Thyroid gland (tissue), 4 donors: ENCODE measurements at regions not wholly inside any gene's neighbourhood (a gene's known extent, or its start where the extent isn't known, plus 50 kb on each side); places are given as distances from the start of the nearest gene placed in this dataset.

ENCODE experiments used
- DNase-seq, 2 donors: peaks; one replicate each; pipeline ENCODE4 v3.0.0-alpha.2; 2019
- H3K27ac ChIP-seq, 3 donors: fragments of 200-600 bp; sonication (generic); 1 replicate in 2 of 3; 2 replicates in 1 of 3; pipeline ENCODE4 v1.5.1; 2016 to 2019; ENCODE audit warnings: mild to moderate bottlenecking in 1 of 3, moderate library complexity in 1 of 3
- H3K27me3 ChIP-seq: fragments of 200-600 bp; sonication (generic); one replicate; pipeline ENCODE4 v1.5.1; 2019
- H3K36me3 ChIP-seq, 2 donors: fragments of 200-600 bp; sonication (generic); one replicate each; pipeline ENCODE4 v1.5.1; 2016 to 2019
- H3K4me1 ChIP-seq, 2 donors: fragments of 200-600 bp; sonication (generic); one replicate each; pipeline ENCODE4 v1.5.1; 2017 to 2019
- H3K4me3 ChIP-seq, 3 donors: fragments of 200-600 bp; sonication (generic); replicated peaks in 1 of 3; 1 replicate in 2 of 3; 2 replicates in 1 of 3; pipeline ENCODE4 v1.5.1; 2016; ENCODE audit warnings: mild to moderate bottlenecking in 1 of 3
- H3K9me3 ChIP-seq: fragments of 200-600 bp; sonication (generic); one replicate; pipeline ENCODE4 v1.5.1; 2017
- POLR2A ChIP-seq, 2 donors: fragments of 450-650 bp; IDR thresholded peaks; one replicate each; pipeline ENCODE4 v1.6.1; 2017; ENCODE audit warnings: antibody characterized with exemption in 2 of 2, mild to moderate bottlenecking in 2 of 2, moderate library complexity in 1 of 2
- WGBS, 2 donors: methylation state at CpG; one replicate each; pipeline ENCODE4 v1.1.5; 2017; 5-methylcytosine and 5-hydroxymethylcytosine counted together
- intact Hi-C: fragments of 100-400 bp; cut with DNase I; formaldehyde crosslinking; loops from one replicate; pipeline ENCODE4 v1.15.1; 2023
- TF ChIP-seq, protein P1 (sequence below), 6 experiments: fragments of 200-600 bp in 3 of 6; fragments of 450-650 bp in 3 of 6; sonication (generic) in 3 of 6; IDR thresholded peaks; one replicate each; pipeline ENCODE4 v1.5.1; 2016 to 2019; ENCODE audit warnings: antibody characterized with exemption in 6 of 6, mild to moderate bottlenecking in 2 of 6, inconsistent platforms in 1 of 6, moderate library complexity in 1 of 6

DNA sequence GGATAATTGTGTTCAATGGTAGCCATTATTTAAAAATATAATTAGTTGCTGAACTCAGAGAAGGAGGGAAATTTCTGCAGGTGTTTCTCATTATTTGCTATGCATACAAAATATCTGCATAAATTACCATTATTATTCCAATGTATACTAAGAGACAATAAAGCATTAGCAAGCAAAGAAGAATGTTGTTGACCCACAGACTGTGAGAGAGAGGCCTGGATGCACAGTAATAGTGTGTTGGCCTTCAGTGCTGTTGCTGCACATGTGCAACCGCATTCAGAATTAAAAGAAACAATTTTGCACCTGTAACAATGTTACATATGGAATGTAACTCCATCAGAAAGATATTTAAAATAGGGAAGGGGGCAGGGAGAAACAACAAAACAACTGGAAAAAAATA lies 155.6 kb upstream of the KCNH8 start:
- no peaks in the 10 kb centered on the region for H3K4me1 ChIP-seq
- no peaks in the 10 kb centered on the region for H3K9me3 ChIP-seq
- DNase-seq, result no peak
- no peaks in the 10 kb centered on the region for H3K27me3 ChIP-seq
- intact Hi-C loops, result loop anchor here (10.0 kb wide), 1 partner anchor 148 kb away; no protein-coding TSS in a partner anchor
- 88 to 95% methylated on average over 1 of the region's 1 CpG for WGBS, 2 donors
- no peak for TF ChIP-seq POLR2A (IDR thresholded peaks at IDR 0.05)
- TF ChIP-seq, protein P1, sequence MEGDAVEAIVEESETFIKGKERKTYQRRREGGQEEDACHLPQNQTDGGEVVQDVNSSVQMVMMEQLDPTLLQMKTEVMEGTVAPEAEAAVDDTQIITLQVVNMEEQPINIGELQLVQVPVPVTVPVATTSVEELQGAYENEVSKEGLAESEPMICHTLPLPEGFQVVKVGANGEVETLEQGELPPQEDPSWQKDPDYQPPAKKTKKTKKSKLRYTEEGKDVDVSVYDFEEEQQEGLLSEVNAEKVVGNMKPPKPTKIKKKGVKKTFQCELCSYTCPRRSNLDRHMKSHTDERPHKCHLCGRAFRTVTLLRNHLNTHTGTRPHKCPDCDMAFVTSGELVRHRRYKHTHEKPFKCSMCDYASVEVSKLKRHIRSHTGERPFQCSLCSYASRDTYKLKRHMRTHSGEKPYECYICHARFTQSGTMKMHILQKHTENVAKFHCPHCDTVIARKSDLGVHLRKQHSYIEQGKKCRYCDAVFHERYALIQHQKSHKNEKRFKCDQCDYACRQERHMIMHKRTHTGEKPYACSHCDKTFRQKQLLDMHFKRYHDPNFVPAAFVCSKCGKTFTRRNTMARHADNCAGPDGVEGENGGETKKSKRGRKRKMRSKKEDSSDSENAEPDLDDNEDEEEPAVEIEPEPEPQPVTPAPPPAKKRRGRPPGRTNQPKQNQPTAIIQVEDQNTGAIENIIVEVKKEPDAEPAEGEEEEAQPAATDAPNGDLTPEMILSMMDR (IDR thresholded peaks at IDR 0.05), result no peak
- no peak overlapping the region for H3K27ac ChIP-seq
- no peaks in the 10 kb centered on the region for H3K36me3 ChIP-seq
- H3K4me3 ChIP-seq, result no peak overlapping the region

DNA sequence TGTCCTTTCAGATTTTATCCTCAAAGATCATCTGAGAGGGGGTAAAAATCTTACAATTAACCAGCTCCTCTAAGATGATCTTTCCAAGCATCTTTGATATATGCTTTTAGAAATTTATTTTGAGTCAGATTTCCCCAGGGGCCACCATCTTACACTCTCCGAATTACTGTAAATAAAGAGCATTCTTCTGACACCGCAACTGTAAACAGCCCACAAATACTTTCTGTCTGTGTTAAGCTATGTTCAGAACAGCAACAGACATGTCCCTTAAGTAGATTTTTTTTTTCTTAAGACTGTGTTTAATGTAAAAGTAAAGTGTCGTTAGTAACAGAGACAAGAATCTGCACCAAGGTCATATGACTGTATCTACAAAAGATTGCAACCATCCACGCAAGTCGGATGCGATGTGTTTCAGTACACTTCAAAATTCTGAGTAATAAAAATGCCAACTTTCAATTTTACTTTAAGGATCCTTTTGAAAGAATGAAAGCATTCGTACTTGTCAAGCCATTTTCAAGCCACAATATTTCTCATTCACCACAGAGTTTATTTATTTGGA lies 159.0 kb upstream of the KCNH8 start:
- H3K4me3 ChIP-seq, result no peak overlapping the region
- H3K36me3 ChIP-seq, result no peaks in the 10 kb centered on the region
- intact Hi-C loops, result no loop called here
- no peaks in the 10 kb centered on the region for H3K4me1 ChIP-seq
- DNase-seq, result no peak
- 66 to 72% methylated on average over 7 of the region's 7 CpGs for WGBS, 2 donors
- no peaks in the 10 kb centered on the region for H3K27me3 ChIP-seq
- H3K9me3 ChIP-seq, result no peaks in the 10 kb centered on the region
- TF ChIP-seq, protein P1 (IDR thresholded peaks at IDR 0.05), result no peak
- no peak for TF ChIP-seq POLR2A (IDR thresholded peaks at IDR 0.05)
- no peak overlapping the region for H3K27ac ChIP-seq

DNA sequence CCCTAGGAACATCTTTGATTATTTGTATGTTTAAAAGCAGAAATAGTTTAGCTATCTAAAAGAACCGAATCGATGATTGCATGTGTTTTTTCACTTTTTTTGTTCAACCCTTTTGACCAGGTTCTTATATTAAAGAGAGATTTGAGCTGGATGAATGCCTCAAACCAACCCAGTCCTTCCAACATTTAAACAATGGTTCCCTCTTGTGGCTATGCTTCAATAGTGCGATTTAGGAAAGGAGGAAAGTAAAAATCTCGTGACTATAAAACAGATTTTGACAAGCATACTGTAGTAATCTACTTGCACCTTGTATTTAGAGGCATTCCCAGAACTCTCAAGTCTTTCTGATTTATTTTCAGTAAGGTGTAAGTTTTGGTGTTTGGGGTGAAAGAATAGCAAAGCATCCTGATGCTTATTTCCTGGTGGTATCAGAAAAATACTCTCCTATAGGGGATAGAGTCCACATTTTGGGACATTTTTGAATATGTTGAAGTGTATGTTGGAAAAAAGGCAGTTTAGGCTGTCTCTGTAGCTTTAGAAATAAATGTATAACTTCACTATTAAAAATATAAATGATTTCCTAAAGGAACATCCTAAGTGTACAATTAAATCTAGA lies 159.6 kb upstream of the KCNH8 start:
- DNase-seq, result no peak
- Histone ChIP-seq H3K9me3 (no peaks in the 10 kb centered on the region), H3K27ac (no peak overlapping the region), H3K4me1 (no peaks in the 10 kb centered on the region), H3K4me3 (no peak overlapping the region), H3K36me3 (no peaks in the 10 kb centered on the region), H3K27me3 (no peaks in the 10 kb centered on the region)
- intact Hi-C loops, result no loop called here
- TF ChIP-seq POLR2A (IDR thresholded peaks at IDR 0.05), result no peak
- TF ChIP-seq, protein P1 (IDR thresholded peaks at IDR 0.05), result peak in 3 of 6 experiments; percentile 39 to 60 (median 50)
- 4 to 5% methylated on average over 4 of the region's 4 CpGs for WGBS, 2 donors

DNA sequence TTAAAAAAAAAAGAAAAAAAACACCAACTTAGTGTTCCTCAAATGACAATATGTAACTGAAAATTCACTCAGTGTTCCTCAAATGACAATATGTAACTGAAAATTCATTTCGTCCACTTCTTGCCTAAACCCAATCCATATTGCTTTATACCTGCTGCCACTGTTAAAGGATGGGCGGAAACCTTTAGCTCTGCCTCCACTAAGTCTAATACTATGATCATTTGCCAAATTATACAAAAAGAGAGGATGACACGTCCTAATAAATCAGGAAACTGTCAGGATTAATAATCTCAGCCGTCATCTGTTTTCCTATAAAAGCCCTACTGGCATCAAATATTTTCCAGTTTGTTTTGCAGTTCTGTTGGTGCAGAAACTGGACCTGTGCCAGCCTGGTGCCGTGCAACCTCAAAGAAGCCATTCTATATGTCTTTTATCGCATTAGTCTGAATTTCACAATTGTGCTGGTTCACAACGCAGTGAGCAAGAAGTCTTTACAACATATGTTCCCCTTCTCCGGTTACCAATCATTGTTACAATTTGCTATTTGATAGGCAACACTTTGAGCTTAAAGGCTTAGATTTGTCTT lies 160.4 kb upstream of the KCNH8 start:
- intact Hi-C loops, result no loop called here
- Histone ChIP-seq H3K36me3 (no peaks in the 10 kb centered on the region), H3K4me1 (no peaks in the 10 kb centered on the region), H3K9me3 (no peaks in the 10 kb centered on the region), H3K27me3 (no peaks in the 10 kb centered on the region), H3K27ac (no peak overlapping the region), H3K4me3 (no peak overlapping the region)
- 53 to 63% methylated on average over 8 of the region's 8 CpGs for whole genome bisulfite sequencing, 2 donors
- no peak for DNase-seq
- TF ChIP-seq, protein P1 (IDR thresholded peaks at IDR 0.05), result no peak
- TF ChIP-seq POLR2A (IDR thresholded peaks at IDR 0.05), result no peak

DNA sequence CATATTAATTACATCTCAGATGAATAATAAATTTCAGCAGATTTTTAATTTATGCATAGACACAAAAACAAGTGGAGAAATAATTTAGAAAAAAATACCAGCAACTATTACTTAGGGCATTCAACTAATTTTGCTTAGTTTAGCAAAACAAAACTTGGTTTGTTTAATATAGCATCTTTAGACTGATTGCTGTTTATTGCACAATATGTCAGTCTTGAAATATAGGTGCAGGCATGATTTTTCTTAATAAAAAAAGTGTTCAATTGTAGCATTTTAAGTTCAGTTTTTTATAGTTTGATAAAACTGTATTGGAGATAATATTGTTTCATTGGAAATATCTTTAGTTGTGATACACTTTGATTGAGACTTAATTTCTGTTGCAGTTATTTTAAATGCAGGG lies 161.2 kb upstream of the KCNH8 start:
- TF ChIP-seq POLR2A (IDR thresholded peaks at IDR 0.05), result no peak
- TF ChIP-seq, protein P1 (IDR thresholded peaks at IDR 0.05), result no peak
- Histone ChIP-seq H3K27ac (no peak overlapping the region), H3K4me1 (no peaks in the 10 kb centered on the region), H3K9me3 (no peaks in the 10 kb centered on the region), H3K36me3 (no peaks in the 10 kb centered on the region), H3K27me3 (no peaks in the 10 kb centered on the region), H3K4me3 (no peak overlapping the region)
- intact Hi-C loops, result no loop called here
- no peak for DNase-seq
